ENCODE measurements at regions not wholly inside any gene's neighbourhood (a gene's known extent, or its start where the extent isn't known, plus 50 kb on each side); places are given as distances from the start of the nearest gene placed in this dataset.

GRCh38 chr5:98490348-98490747, 283.1 kb upstream of the RGMB start:
- DNase-seq (ENCODE audit: low read depth, low spot score) = no peak

- no peak for DNase-seq (ENCODE audit: low read depth, low spot score)
Observed at GRCh38 chr5:98492258-98492657, 281.2 kb upstream of the RGMB start.

- peak; percentile 11 for DNase-seq (ENCODE audit: low read depth, low spot score)
Observed at GRCh38 chr5:98497418-98497817, 276.0 kb upstream of the RGMB start.

- DNase-seq (ENCODE audit: low read depth, low spot score) = no peak
Observed at GRCh38 chr5:98498028-98498427, 275.4 kb upstream of the RGMB start.

- no peak for DNase-seq (ENCODE audit: low read depth, low spot score)
Observed at GRCh38 chr5:98499892-98500291, 273.6 kb upstream of the RGMB start.

GRCh38 chr5:98500811-98501210, 272.7 kb upstream of the RGMB start:
- no peak for DNase-seq (ENCODE audit: low read depth, low spot score)

GRCh38 chr5:98503616-98504015, 269.8 kb upstream of the RGMB start:
- no peak for DNase-seq (ENCODE audit: low read depth, low spot score)

GRCh38 chr5:98504505-98504904, 269.0 kb upstream of the RGMB start:
- DNase-seq (ENCODE audit: low read depth, low spot score) = no peak

GRCh38 chr5:98510143-98510985, 263.1 kb upstream of the RGMB start:
- DNase-seq (ENCODE audit: low read depth, low spot score) = no peak

GRCh38 chr5:98513380-98513779, 260.1 kb upstream of the RGMB start:
- DNase-seq (ENCODE audit: low read depth, low spot score) = no peak

- DNase-seq (ENCODE audit: low read depth, low spot score) = no peak
Observed at GRCh38 chr5:98514215-98514614, 259.2 kb upstream of the RGMB start.

GRCh38 chr5:98516701-98517100, 256.8 kb upstream of the RGMB start:
- no peak for DNase-seq (ENCODE audit: low read depth, low spot score)

GRCh38 chr5:98517560-98518366, 255.7 kb upstream of the RGMB start:
- DNase-seq (ENCODE audit: low read depth, low spot score) = no peak

- DNase-seq (ENCODE audit: low read depth, low spot score) = no peak
Observed at GRCh38 chr5:98518754-98519153, 254.7 kb upstream of the RGMB start.

- no peak for DNase-seq (ENCODE audit: low read depth, low spot score)
Observed at GRCh38 chr5:98519571-98519970, 253.9 kb upstream of the RGMB start.

- DNase-seq (ENCODE audit: low read depth, low spot score) = no peak
Observed at GRCh38 chr5:98521821-98522220, 251.6 kb upstream of the RGMB start.

GRCh38 chr5:98524773-98525172, 248.7 kb upstream of the RGMB start:
- DNase-seq (ENCODE audit: low read depth, low spot score) = no peak

- DNase-seq (ENCODE audit: low read depth, low spot score) = no peak
Observed at GRCh38 chr5:98527846-98528245, 245.6 kb upstream of the RGMB start.

GRCh38 chr5:98529321-98529720, 244.1 kb upstream of the RGMB start:
- DNase-seq (ENCODE audit: low read depth, low spot score) = no peak

GRCh38 chr5:98530224-98530623, 243.2 kb upstream of the RGMB start:
- DNase-seq (ENCODE audit: low read depth, low spot score) = no peak

GRCh38 chr5:98535901-98536300, 237.6 kb upstream of the RGMB start:
- DNase-seq (ENCODE audit: low read depth, low spot score) = no peak

- DNase-seq (ENCODE audit: low read depth, low spot score) = no peak
Observed at GRCh38 chr5:98540056-98540455, 233.4 kb upstream of the RGMB start.

GRCh38 chr5:98541641-98542040, 231.8 kb upstream of the RGMB start:
- no peak for DNase-seq (ENCODE audit: low read depth, low spot score)

All from astrocyte of the hippocampus (primary cell).